ENCODE measurements at regions not wholly inside any gene's neighbourhood (a gene's known extent, or its start where the extent isn't known, plus 50 kb on each side); places are given as distances from the start of the nearest gene placed in this dataset.

GRCh38 chr6:11291582-11291981 lies 59.1 kb upstream of the NEDD9 start:
- no peak for TF ChIP-seq CTCF (IDR thresholded peaks at IDR 0.05)
- TF ChIP-seq POLR2AphosphoS5 (IDR thresholded peaks at IDR 0.05) = no peak
